ENCODE measurements at regions not wholly inside any gene's neighbourhood (a gene's known extent, or its start where the extent isn't known, plus 50 kb on each side); places are given as distances from the start of the nearest gene placed in this dataset.

- TF ChIP-seq CTCF (IDR thresholded peaks at IDR 0.05) (no peak), POLR2A (IDR thresholded peaks at IDR 0.05) (no peak), POLR2AphosphoS5 (IDR thresholded peaks at IDR 0.05) (no peak)
Measured at GRCh38 chr2:184261331-184261730, 337.0 kb upstream of the ZNF804A start.
